ENCODE measurements at regions not wholly inside any gene's neighbourhood (a gene's known extent, or its start where the extent isn't known, plus 50 kb on each side); places are given as distances from the start of the nearest gene placed in this dataset.
A peak's percentile ranks its signal among the peaks of the same experiment; 100 is the strongest.

GRCh38 chr16:86072328-86073102, 173.6 kb downstream of the IRF8 start (continued):
- TF ChIP-seq CTCF (IDR thresholded peaks at IDR 0.05 in 2 of 3, conservative IDR thresholded peaks at IDR 0.05 in 1 of 3; ENCODE audit: control insufficient read depth in 2 of 3, extremely low read depth in 1 of 3, insufficient read depth in 1 of 3, low read depth in 3 of 3, low read length in 3 of 3), result peak; percentile 73 to 85 (median 78)
- TF ChIP-seq POLR2A (IDR thresholded peaks at IDR 0.05; ENCODE audit: low read depth, low read length), result no peak
- TF ChIP-seq SUZ12 (IDR thresholded peaks at IDR 0.05; ENCODE audit: unreplicated experiment), result no peak
- no peak for TF ChIP-seq NR2C2 (IDR thresholded peaks at IDR 0.05; ENCODE audit: borderline replicate concordance, control insufficient read depth, insufficient read length, low read depth)
- TF ChIP-seq BHLHE40 (IDR thresholded peaks at IDR 0.05; ENCODE audit: borderline replicate concordance in 1 of 2, low read depth in 2 of 2, low read length in 1 of 2), result no peak
- TF ChIP-seq ELK1 (IDR thresholded peaks at IDR 0.05; ENCODE audit: low read depth, low read length), result no peak
- no peak for TF ChIP-seq NR2F1 (conservative IDR thresholded peaks at IDR 0.05)
- TF ChIP-seq MTA3 (IDR thresholded peaks at IDR 0.05; ENCODE audit: borderline replicate concordance, low read length), result no peak
- TF ChIP-seq RAD21 (IDR thresholded peaks at IDR 0.05; ENCODE audit: insufficient read depth, low read depth, low read length), result peak; percentile 67
- TF ChIP-seq SP1 (IDR thresholded peaks at IDR 0.05; ENCODE audit: low read depth, low read length), result no peak
- no peak for TF ChIP-seq EP300 (IDR thresholded peaks at IDR 0.05; ENCODE audit: borderline replicate concordance in 1 of 2, control insufficient read depth in 1 of 2, low read depth in 2 of 2, low read length in 2 of 2)
- TF ChIP-seq SREBF2 (IDR thresholded peaks at IDR 0.05; ENCODE audit: low read length), result no peak
- no peak for TF ChIP-seq ZBTB11 (CRISPR knock-in tag; IDR thresholded peaks at IDR 0.05)
- no peak for TF ChIP-seq PKNOX1 (IDR thresholded peaks at IDR 0.05)
- TF ChIP-seq YY1 (IDR thresholded peaks at IDR 0.05; ENCODE audit: low read depth, low read length), result 0 out of 2 replicates have a peak, but pooled peaks have one; percentile 40
- TF ChIP-seq ZBTB33 (IDR thresholded peaks at IDR 0.05), result no peak
- no peak for TF ChIP-seq RB1 (IDR thresholded peaks at IDR 0.05; ENCODE audit: borderline replicate concordance)
- no peak for TF ChIP-seq NBN (IDR thresholded peaks at IDR 0.05)
- TF ChIP-seq SREBF1 (IDR thresholded peaks at IDR 0.05; ENCODE audit: low read length), result no peak

Data from GM12878 (cell line).